AG04450 (cell line): ENCODE measurements at regions not wholly inside any gene's neighbourhood (a gene's known extent, or its start where the extent isn't known, plus 50 kb on each side); places are given as distances from the start of the nearest gene placed in this dataset.

ENCODE experiments used
- CTCF ChIA-PET: fragments of 300-600, 350-600 bp; formaldehyde crosslinking; extraction: SDS; loops from one replicate; lab custom pipeline; 2022; ENCODE audit warnings: antibody characterized with exemption, inconsistent platforms; lab: Charles Lee
- POLR2A ChIA-PET: fragments of 350-600 bp; formaldehyde crosslinking; extraction: SDS; loops from one replicate; lab custom pipeline; 2021; ENCODE audit warnings: antibody characterized with exemption, inconsistent platforms; lab: Yijun Ruan, JAX
- DNase-seq: peaks from one replicate; pipeline ENCODE4 v3.0.0-alpha.2; 2011; ENCODE audit warnings: low read depth, low spot score
- H3K27ac ChIP-seq: one replicate; pipeline ENCODE4 v1.5.1; 2012; ENCODE audit warnings: low read depth, low read length, control low read depth
- H3K27me3 ChIP-seq: one replicate; pipeline ENCODE4 v1.6.0; 2012; ENCODE audit warnings: low read length; ENCODE audit not compliant: control insufficient read depth, insufficient read depth
- H3K4me3 ChIP-seq: 2 replicates; pipeline ENCODE4 v1.5.1; 2011; ENCODE audit warnings: mild to moderate bottlenecking, low read depth, low read length, control low read depth
- H3K9me3 ChIP-seq: 2 replicates; pipeline ENCODE4 v1.5.1; 2012; ENCODE audit warnings: low read length; ENCODE audit not compliant: control insufficient read depth, insufficient read depth
- CTCF ChIP-seq: IDR thresholded peaks from 2 replicates; pipeline ENCODE4 v1.5.1; 2011; ENCODE audit warnings: low read depth, low read length, control low read depth, inconsistent platforms

- Histone ChIP-seq H3K27ac (no peak overlapping the region), H3K9me3 (peaks cover 81% of the 10 kb centered on the region), H3K4me3 (no peak overlapping the region), H3K27me3 (no peaks in the 10 kb centered on the region)
- no peak for DNase-seq
- TF ChIP-seq CTCF, result no peak
- POLR2A ChIA-PET, result no interaction called here
- CTCF ChIA-PET, result no interaction called here
Measured at GRCh38 chr22:49027368-49027670, 800.4 kb downstream of the BRD1 start.

GRCh38 chr22:49026494-49027367, 800.9 kb downstream of the BRD1 start:
- ChIA-PET CTCF (no interaction called here), POLR2A (no interaction called here)
- Histone ChIP-seq H3K4me3 (no peak overlapping the region), H3K27me3 (no peaks in the 10 kb centered on the region), H3K9me3 (peaks cover 81% of the 10 kb centered on the region), H3K27ac (no peak overlapping the region)
- no peak for TF ChIP-seq CTCF
- no peak for DNase-seq

GRCh38 chr22:49025791-49026493, 801.7 kb downstream of the BRD1 start:
- ChIA-PET CTCF (no interaction called here), POLR2A (no interaction called here)
- Histone ChIP-seq H3K27ac (no peak overlapping the region), H3K27me3 (no peaks in the 10 kb centered on the region), H3K9me3 (peaks cover 82% of the 10 kb centered on the region), H3K4me3 (no peak overlapping the region)
- no peak for DNase-seq
- no peak for TF ChIP-seq CTCF

GRCh38 chr22:49024775-49025440, 802.8 kb downstream of the BRD1 start:
- Histone ChIP-seq H3K27me3 (no peaks in the 10 kb centered on the region), H3K9me3 (peaks cover 89% of the 10 kb centered on the region), H3K4me3 (no peak overlapping the region), H3K27ac (no peak overlapping the region)
- CTCF ChIA-PET, result no interaction called here
- POLR2A ChIA-PET, result no interaction called here
- no peak for TF ChIP-seq CTCF
- DNase-seq, result no peak
